HG03571 (cell line): ENCODE measurements at regions not wholly inside any gene's neighbourhood (a gene's known extent, or its start where the extent isn't known, plus 50 kb on each side); places are given as distances from the start of the nearest gene placed in this dataset.

Source experiments
- ATAC-seq: cut with Tn5 transposase; IDR thresholded peaks from one replicate; pipeline ENCODE4 v1.9.1; 2021; ENCODE audit not compliant: unreplicated experiment

- ATAC-seq, result no peak
Observed at GRCh38 chr7:46652317-46652716, 731.2 kb upstream of the IGFBP3 start.

- ATAC-seq, result no peak
Observed at GRCh38 chr7:46651561-46652088, 730.6 kb upstream of the IGFBP3 start.

- ATAC-seq, result no peak
Observed at GRCh38 chr7:46651070-46651469, 730.0 kb upstream of the IGFBP3 start.

GRCh38 chr7:46649876-46650275 lies 728.8 kb upstream of the IGFBP3 start:
- ATAC-seq, result no peak

- ATAC-seq, result no peak
Observed at GRCh38 chr7:46637793-46638735, 717.0 kb upstream of the IGFBP3 start.

GRCh38 chr7:46636022-46636421 lies 715.0 kb upstream of the IGFBP3 start:
- ATAC-seq, result no peak

GRCh38 chr7:46633630-46634240 lies 712.7 kb upstream of the IGFBP3 start:
- no peak for ATAC-seq

GRCh38 chr7:46633200-46633599 lies 712.1 kb upstream of the IGFBP3 start:
- ATAC-seq, result no peak

GRCh38 chr7:46630031-46630430 lies 709.0 kb upstream of the IGFBP3 start:
- ATAC-seq, result no peak

GRCh38 chr7:46628389-46628788 lies 707.3 kb upstream of the IGFBP3 start:
- no peak for ATAC-seq

GRCh38 chr7:46626691-46627310 lies 705.7 kb upstream of the IGFBP3 start:
- no peak for ATAC-seq

- no peak for ATAC-seq
Observed at GRCh38 chr7:46626261-46626660, 705.2 kb upstream of the IGFBP3 start.

GRCh38 chr7:46625032-46625431 lies 704.0 kb upstream of the IGFBP3 start:
- no peak for ATAC-seq

- no peak for ATAC-seq
Observed at GRCh38 chr7:46622251-46622650, 701.2 kb upstream of the IGFBP3 start.

GRCh38 chr7:46619723-46620310 lies 698.7 kb upstream of the IGFBP3 start:
- no peak for ATAC-seq

- no peak for ATAC-seq
Observed at GRCh38 chr7:46616636-46617035, 695.6 kb upstream of the IGFBP3 start.

- no peak for ATAC-seq
Observed at GRCh38 chr7:46613551-46613950, 692.5 kb upstream of the IGFBP3 start.

- no peak for ATAC-seq
Observed at GRCh38 chr7:46613116-46613515, 692.0 kb upstream of the IGFBP3 start.

- no peak for ATAC-seq
Observed at GRCh38 chr7:46611508-46611907, 690.4 kb upstream of the IGFBP3 start.

GRCh38 chr7:46610746-46611145 lies 689.7 kb upstream of the IGFBP3 start:
- ATAC-seq, result no peak

GRCh38 chr7:46607176-46607575 lies 686.1 kb upstream of the IGFBP3 start:
- ATAC-seq, result no peak
